A549 (cell line): ENCODE measurements at regions not wholly inside any gene's neighbourhood (a gene's known extent, or its start where the extent isn't known, plus 50 kb on each side); places are given as distances from the start of the nearest gene placed in this dataset.

ENCODE experiments used
- CTCF ChIP-seq: fragments of >200 bp; sonication (Bioruptor Twin); formaldehyde crosslinking; IDR thresholded peaks from 3 replicates; pipeline ENCODE4 v1.5.1; 2016
- JUN ChIP-seq, 2 experiments: fragments of >200 bp; sonication (Bioruptor Twin); formaldehyde crosslinking; IDR thresholded peaks; 2 replicates in 1 of 2; 3 replicates in 1 of 2; pipeline ENCODE4 v1.6.1; 2016 to 2017
- MAFK ChIP-seq: fragments of 450-650 bp; IDR thresholded peaks from 2 replicates; pipeline ENCODE4 v1.6.1; 2014; ENCODE audit not compliant: partially characterized antibody
- POLR2A ChIP-seq: IDR thresholded peaks from 2 replicates; pipeline ENCODE4 v1.6.1; 2012; ENCODE audit warnings: mild to moderate bottlenecking, low read length
- RAD21 ChIP-seq, 2 experiments: fragments of >200 bp in 1 of 2; sonication (Bioruptor Twin) in 1 of 2; formaldehyde crosslinking in 1 of 2; IDR thresholded peaks in 1 of 2; conservative IDR thresholded peaks in 1 of 2; 2 replicates in 1 of 2; 3 replicates in 1 of 2; pipeline ENCODE4 v1.6.1; 2012 to 2018; ENCODE audit warnings: inconsistent platforms in 1 of 2

- TF ChIP-seq RAD21 (conservative IDR thresholded peaks at IDR 0.05 in 1 of 2, IDR thresholded peaks at IDR 0.05 in 1 of 2) (no peak), POLR2A (no peak), JUN (IDR thresholded peaks at IDR 0.05) (no peak), MAFK (no peak), CTCF (no peak)
Observed at GRCh38 chrY:8036563-8036962, 1125.0 kb upstream of the AMELY start.
